ENCODE measurements at regions not wholly inside any gene's neighbourhood (a gene's known extent, or its start where the extent isn't known, plus 50 kb on each side); places are given as distances from the start of the nearest gene placed in this dataset.

GRCh38 chr14:65159281-65160062 lies 57.2 kb upstream of the MAX start:
- Histone ChIP-seq H3K9me3 (ENCODE audit: control insufficient read depth, low read depth, low read length) (no peaks in the 10 kb centered on the region), H3K9ac (ENCODE audit: control insufficient read depth, extremely low read depth, insufficient read depth, low read length) (no peak overlapping the region), H3K4me3 (ENCODE audit: control insufficient read depth in 2 of 3, extremely low read depth in 1 of 3, insufficient read depth in 2 of 3, low read depth in 1 of 3, low read length in 3 of 3) (no peak overlapping the region), H3K4me1 (ENCODE audit: control insufficient read depth, extremely low read depth, insufficient read depth, low read length) (peaks cover 5% of the 10 kb centered on the region), H3K9me1 (ENCODE audit: control insufficient read depth, extremely low read depth, insufficient read depth, low read length) (no peaks in the 10 kb centered on the region), H3K27me3 (ENCODE audit: control insufficient read depth, extremely low read depth, insufficient read depth, low read length) (no peaks in the 10 kb centered on the region), H3K4me2 (ENCODE audit: control insufficient read depth, extremely low read depth, insufficient read depth, low read depth, low read length) (no peak overlapping the region), H2AFZ (ENCODE audit: control insufficient read depth, low read length) (no peak overlapping the region), H3K79me2 (ENCODE audit: control insufficient read depth, insufficient read depth, low read length) (no peaks in the 10 kb centered on the region), H4K20me1 (ENCODE audit: control insufficient read depth, extremely low read depth, insufficient read depth, low read length) (no peaks in the 10 kb centered on the region), H3K36me3 (ENCODE audit: control insufficient read depth in 2 of 2, extremely low read depth in 1 of 2, insufficient read depth in 2 of 2, low read length in 2 of 2) (no peaks in the 10 kb centered on the region), H3K27ac (ENCODE audit: control insufficient read depth, insufficient read depth, low read length) (no peak overlapping the region)
- dilution Hi-C loops (cut with MboI; ENCODE audit: extremely low pct_ligation_motif_present, low sequenced_read_pairs): no loop called here
- DNase-seq (ENCODE audit: low read depth, low spot score) (no peak), FAIRE-seq (no peak)
- TF ChIP-seq EZH2 (IDR thresholded peaks at IDR 0.05; ENCODE audit: low read length): no peak
- TF ChIP-seq, protein P1, sequence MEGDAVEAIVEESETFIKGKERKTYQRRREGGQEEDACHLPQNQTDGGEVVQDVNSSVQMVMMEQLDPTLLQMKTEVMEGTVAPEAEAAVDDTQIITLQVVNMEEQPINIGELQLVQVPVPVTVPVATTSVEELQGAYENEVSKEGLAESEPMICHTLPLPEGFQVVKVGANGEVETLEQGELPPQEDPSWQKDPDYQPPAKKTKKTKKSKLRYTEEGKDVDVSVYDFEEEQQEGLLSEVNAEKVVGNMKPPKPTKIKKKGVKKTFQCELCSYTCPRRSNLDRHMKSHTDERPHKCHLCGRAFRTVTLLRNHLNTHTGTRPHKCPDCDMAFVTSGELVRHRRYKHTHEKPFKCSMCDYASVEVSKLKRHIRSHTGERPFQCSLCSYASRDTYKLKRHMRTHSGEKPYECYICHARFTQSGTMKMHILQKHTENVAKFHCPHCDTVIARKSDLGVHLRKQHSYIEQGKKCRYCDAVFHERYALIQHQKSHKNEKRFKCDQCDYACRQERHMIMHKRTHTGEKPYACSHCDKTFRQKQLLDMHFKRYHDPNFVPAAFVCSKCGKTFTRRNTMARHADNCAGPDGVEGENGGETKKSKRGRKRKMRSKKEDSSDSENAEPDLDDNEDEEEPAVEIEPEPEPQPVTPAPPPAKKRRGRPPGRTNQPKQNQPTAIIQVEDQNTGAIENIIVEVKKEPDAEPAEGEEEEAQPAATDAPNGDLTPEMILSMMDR (optimal IDR thresholded peaks at IDR 0.05 in 1 of 3, IDR thresholded peaks at IDR 0.05 in 1 of 3, conservative IDR thresholded peaks at IDR 0.05 in 1 of 3; ENCODE audit: extremely low read depth in 1 of 3, insufficient read depth in 2 of 3, low read length in 3 of 3): no peak

GRCh38 chr14:65160091-65160490 lies 57.8 kb upstream of the MAX start:
- no peak for FAIRE-seq
- H3K9ac ChIP-seq (ENCODE audit: control insufficient read depth, extremely low read depth, insufficient read depth, low read length): no peak overlapping the region
- TF ChIP-seq, protein P1 (optimal IDR thresholded peaks at IDR 0.05 in 1 of 3, IDR thresholded peaks at IDR 0.05 in 1 of 3, conservative IDR thresholded peaks at IDR 0.05 in 1 of 3; ENCODE audit: extremely low read depth in 1 of 3, insufficient read depth in 2 of 3, low read length in 3 of 3): no peak
- TF ChIP-seq EZH2 (IDR thresholded peaks at IDR 0.05; ENCODE audit: low read length): no peak

More at GRCh38 chr14:65160091-65160490, 57.8 kb upstream of the MAX start:
- DNase-seq (ENCODE audit: low read depth, low spot score): no peak
- no peaks in the 10 kb centered on the region for H4K20me1 ChIP-seq (ENCODE audit: control insufficient read depth, extremely low read depth, insufficient read depth, low read length)
- H3K4me3 ChIP-seq (ENCODE audit: control insufficient read depth in 2 of 3, extremely low read depth in 1 of 3, insufficient read depth in 2 of 3, low read depth in 1 of 3, low read length in 3 of 3): no peak overlapping the region
- peaks cover 5% of the 10 kb centered on the region for H3K4me1 ChIP-seq (ENCODE audit: control insufficient read depth, extremely low read depth, insufficient read depth, low read length)
- no peaks in the 10 kb centered on the region for H3K79me2 ChIP-seq (ENCODE audit: control insufficient read depth, insufficient read depth, low read length)
- no peaks in the 10 kb centered on the region for H3K36me3 ChIP-seq (ENCODE audit: control insufficient read depth in 2 of 2, extremely low read depth in 1 of 2, insufficient read depth in 2 of 2, low read length in 2 of 2)
- no peaks in the 10 kb centered on the region for H3K9me1 ChIP-seq (ENCODE audit: control insufficient read depth, extremely low read depth, insufficient read depth, low read length)
- no peak overlapping the region for H2AFZ ChIP-seq (ENCODE audit: control insufficient read depth, low read length)
- no peaks in the 10 kb centered on the region for H3K27me3 ChIP-seq (ENCODE audit: control insufficient read depth, extremely low read depth, insufficient read depth, low read length)
- dilution Hi-C loops (cut with MboI; ENCODE audit: extremely low pct_ligation_motif_present, low sequenced_read_pairs): no loop called here
- no peak overlapping the region for H3K27ac ChIP-seq (ENCODE audit: control insufficient read depth, insufficient read depth, low read length)
- H3K4me2 ChIP-seq (ENCODE audit: control insufficient read depth, extremely low read depth, insufficient read depth, low read depth, low read length): no peak overlapping the region
- H3K9me3 ChIP-seq (ENCODE audit: control insufficient read depth, low read depth, low read length): no peaks in the 10 kb centered on the region

Data from keratinocyte (primary cell).